HG02763 (cell line): ENCODE measurements at regions not wholly inside any gene's neighbourhood (a gene's known extent, or its start where the extent isn't known, plus 50 kb on each side); places are given as distances from the start of the nearest gene placed in this dataset.
"Not testable (repeated sequence)": the region's sequence is repeated elsewhere in the genome, so short reads cannot be mapped to it uniquely, and the experiment has no call there.

Experiments used
- ATAC-seq: cut with Tn5 transposase; IDR thresholded peaks from one replicate; pipeline ENCODE4 v1.9.1; 2021; ENCODE audit warnings: mild to moderate bottlenecking, moderate library complexity; ENCODE audit not compliant: unreplicated experiment

DNA sequence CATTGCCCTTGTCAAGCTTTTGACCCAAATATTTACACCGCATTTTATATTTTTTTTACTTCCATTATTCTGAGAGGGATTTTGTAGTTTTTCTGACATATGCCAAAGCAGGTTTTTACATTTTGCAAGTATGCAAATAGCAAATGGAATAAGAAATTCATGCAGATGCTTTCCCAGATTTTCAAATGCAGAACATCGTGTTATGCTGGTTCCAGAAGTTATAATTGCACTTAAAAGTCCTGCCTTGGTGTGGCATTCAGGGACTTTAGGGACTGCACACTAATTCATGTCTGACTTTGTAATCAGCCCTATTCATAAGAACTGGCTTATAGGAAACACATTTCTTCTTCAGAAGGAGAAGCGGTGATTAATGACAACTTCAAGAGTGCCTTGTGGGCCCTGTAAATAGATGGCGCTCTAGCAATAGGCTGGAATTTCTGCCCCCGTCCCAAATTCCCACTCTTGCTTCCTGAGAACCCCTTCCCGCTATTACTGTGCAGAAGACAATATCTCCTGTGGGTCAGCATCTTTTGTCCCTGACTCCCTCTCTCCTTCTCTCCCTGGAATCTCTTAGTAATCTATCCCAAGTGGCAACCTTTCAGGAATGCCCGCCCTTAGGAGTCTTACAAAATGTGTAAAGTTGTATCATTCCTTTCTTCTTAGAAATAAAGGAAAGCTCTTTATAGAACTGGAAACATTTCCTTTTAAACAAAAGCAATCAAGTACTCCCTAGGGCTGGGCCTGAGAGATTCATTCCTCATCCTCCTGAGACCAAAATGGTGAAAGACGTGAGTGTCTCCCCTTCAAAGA lies 264.0 kb downstream of the INHBA start:
- no peak for ATAC-seq

DNA sequence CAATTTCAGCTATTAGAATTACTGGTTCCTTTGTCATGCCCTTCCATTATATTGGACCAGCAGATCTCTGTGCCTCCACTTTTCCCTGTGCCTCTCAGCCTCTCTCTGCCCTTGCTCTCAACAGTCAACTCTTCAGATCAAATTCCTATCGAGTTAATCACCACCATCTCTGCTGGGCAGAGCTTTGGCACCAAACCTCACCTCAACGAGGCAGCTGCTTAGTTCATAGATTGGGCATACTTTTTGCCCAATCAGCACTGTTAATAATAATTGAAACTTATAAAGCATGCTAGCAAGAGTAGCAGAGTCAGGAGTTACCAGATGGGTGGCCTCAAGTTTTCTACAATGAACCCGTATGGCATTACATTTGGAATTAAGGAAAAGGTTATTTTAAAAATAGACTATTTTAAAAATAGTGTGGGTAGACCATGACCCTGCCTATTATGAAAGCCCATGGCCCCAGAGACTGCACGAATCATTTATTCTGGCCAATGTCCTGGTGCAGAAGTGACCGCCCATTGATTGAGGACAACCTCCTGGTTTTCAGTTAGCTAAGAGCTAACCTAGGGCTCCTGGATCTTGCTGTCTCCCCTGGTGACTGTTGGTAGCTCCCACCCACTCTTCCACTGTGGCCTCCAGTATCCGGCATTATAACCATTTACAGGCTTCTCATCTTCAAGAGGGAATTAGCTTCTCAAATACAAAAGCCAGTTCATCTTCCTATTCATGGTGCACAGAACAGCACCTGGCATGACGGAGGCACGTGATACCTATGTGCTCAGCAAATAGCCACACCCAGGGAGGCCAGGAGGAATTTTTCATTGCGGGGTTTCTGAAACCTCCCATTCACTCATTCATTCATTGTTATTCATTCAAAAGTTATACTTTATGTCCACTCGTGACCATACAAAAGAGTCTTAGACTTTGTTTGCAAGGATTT lies 265.4 kb downstream of the INHBA start:
- no peak for ATAC-seq

DNA sequence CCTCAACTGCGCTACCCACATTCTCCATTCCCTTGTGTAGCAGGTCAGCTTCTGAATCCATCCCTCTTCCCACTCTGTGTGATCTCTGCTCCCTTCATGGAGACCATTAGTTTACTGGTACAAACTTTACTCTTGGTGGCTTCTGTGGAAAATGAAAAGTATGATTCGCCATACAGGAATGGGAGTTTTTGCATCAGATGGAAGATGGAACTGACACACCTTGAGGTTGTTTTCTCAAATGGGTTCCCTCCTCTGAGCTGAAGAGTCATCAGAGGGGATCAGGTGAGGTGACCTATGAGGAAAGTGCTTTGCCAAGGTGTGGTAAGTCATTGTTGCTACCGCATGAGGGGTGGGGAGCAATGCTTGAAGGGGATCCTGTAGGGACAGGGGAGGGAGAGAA lies 266.8 kb downstream of the INHBA start:
- ATAC-seq = no peak

DNA sequence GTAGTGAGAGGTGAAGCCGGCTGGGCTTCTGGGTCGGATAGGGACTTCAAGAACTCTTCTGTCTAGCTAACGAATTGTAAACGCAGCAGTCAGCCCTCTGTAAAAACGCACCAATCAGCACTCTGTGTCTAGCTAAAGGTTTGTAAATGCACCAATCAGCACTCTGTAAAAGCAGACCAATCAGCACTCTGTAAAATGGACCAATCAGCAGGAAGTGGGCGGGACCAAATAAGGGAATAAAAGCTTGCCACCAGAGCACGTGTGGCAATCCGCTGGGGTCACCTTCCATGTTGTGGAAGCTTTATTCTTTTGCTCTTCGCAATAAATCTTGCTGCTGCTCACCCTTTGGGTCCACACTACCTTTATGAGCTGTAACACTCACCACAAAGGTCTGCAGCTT lies 267.9 kb downstream of the INHBA start:
- not testable (repeated sequence) for ATAC-seq

DNA sequence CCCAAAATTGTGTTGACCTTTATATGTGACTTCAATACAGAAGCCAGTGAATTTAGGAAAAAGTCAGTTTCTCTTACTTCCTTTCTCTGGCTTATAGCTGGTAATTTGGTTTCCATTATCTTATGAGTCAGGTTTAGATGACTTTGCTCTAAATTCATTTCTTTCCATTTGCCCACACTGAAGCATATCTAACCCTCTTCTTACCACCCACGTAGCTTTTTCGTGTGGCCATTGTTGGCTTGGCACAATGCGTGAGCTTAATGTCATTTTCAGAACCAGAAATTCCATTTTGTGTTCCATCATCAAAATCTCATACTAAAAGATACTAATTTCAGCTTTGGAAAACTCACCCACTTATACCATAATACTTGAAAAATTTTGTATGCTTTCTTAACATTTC lies 271.2 kb downstream of the INHBA start:
- ATAC-seq = no peak

DNA sequence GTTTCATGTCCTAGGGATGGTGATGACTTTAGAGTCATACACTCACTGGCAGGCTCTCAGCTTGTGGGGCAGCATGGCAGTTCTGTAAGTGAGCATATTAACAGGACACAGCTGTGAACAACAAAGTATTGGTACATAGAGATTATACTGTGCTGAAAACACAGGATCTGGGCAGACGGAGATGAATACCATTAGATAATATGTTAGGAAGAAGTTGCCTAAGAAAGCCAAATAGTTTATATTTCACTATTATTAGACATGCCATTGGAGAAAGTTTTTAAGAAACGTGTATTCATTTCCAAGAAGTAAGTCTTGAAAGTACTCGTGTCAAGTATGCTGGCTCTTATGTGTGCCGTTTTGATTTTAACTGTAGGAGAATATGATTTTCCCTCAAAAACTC lies 274.5 kb downstream of the INHBA start:
- no peak for ATAC-seq

DNA sequence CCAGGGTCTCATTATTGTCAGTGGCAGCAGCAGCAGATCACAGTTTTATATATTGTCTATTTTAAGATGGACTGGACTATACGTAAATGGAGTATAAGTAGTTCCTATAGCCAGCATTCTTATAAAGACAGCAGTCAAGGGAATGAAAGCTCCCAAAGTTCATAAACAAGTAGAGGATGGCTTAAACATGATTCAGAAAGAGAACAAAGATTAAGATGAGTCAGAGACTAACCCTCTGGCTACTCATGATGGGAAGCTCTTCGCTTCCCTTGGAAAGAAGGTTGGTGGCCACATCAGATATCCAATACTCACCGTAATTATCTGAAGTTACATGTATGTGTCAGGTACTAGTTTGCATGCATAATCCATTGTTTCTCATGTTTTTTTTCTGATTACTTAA lies 277.0 kb downstream of the INHBA start:
- ATAC-seq = no peak

DNA sequence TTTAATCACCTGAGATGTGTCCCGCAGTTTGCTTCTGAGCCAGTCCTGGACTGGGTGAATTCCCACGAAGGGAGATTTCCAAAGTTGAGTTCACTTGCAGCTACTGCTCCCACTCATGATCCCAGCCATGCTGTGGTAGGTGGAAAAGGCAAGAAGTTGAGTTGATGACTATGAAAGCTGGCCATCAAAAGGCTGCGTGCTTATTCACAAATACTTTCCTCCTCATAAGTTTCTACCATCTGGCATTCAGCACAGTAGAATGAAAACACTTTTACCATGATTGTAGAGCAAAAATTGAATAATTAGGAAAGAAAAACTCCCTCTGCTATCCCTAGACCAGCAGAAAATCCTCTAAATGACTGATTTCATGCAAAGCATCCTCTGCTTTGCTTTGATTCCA lies 281.8 kb downstream of the INHBA start:
- ATAC-seq = no peak

DNA sequence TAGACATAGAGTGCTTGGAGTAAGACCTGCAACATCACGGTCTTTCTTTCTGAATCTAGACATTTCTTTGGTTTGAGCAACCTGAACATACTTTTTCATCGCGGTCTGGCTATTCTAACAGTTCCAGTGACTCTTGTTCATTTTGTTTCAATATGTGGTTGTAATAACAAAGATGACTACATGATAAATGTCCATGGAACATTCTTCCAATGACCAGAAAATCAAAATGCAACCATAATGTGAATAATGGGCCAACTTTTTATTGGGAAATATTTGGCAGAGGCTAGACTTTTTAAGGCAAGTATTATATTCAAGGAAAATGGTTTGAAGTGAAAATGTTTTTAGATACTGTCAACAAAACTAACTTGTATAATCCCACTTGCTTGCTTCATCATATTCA lies 282.5 kb downstream of the INHBA start:
- no peak for ATAC-seq

DNA sequence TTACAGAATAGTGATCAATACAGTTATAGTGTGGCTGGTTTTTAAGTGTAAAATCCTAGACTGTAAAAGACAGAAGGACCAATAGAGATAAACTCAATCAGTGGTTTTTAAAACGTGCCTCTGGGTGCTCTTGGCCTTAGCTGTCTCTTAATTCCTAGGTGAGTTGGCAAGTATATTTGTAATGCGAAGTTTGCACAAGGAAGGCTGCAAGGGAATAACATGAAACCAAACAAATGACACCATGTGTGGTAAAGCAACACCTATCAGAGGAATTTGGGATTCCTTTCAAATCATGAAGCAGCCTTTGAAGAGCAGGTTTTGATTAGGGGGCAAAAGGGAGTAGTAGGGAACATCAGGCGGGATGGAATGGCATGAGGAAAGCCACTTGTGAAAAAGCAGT lies 284.6 kb downstream of the INHBA start:
- no peak for ATAC-seq

DNA sequence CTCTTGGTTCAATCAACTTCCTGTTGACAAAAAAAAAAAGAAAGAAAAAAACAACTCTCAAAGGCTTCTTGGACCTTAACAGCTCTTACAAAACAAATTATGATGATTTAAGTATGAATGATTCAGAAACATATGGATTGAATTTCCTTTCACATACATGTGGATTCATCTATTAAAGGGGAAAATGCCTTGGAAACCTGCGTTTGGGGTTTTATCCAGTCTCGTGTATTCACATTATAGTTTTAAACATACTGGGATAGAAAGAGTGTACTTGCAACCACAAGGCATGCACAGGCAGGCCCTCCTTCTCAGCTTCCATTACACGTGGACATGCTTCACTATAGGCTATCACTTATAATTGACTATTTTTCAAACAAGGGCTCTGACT lies 286.7 kb downstream of the INHBA start:
- no peak for ATAC-seq

DNA sequence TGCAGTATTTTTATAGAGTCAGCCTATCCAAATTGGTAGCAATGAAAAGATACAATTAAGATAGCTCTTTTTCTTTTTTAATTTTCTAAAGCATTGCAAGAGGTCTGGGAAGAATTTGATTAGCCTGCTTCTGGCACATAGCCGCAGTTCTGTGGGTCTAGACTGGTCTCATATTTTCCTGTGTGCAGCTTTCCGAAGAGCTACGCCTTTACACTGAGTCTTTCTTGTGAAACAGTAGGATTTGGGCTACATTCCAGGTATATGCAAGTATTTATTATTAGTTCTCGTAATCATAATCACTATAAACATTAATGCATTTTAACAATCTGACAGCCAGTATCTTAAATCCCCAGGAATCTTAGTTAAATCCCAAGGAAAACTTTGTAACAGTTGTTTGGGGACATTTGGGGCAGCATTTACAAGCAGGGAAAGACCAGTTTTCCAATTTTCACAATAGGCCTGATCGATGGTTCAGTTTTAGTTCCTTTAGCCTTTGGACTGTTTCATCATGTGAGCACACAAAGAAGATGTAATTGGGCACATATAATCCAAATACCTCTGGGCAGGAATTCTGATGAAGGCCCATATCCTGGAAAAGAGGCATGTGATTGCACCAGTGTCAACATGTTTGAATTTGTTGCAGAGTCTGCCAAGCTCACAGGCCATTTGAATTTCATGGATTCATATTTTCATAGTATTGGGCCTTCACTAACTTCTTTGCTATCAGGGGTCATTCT lies 287.3 kb downstream of the INHBA start:
- no peak for ATAC-seq

DNA sequence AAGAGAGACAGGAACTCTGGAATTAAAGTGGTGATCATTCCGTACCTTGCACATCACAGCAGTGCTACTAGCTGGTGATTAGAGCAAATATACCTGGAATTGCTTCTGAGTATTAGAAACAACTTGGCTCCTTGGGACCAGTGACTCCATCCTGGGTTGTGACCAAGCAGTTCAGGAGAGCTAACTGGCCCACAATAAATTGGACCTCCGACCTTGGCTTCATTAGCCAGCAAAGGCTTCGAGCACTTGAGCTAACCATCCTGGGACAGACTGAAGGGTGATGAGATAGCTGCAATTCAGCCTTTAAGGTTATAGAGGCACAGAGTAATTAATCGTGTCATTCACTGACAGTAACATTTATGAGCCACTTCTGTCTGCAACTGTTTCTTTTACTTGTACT lies 287.8 kb downstream of the INHBA start:
- no peak for ATAC-seq

DNA sequence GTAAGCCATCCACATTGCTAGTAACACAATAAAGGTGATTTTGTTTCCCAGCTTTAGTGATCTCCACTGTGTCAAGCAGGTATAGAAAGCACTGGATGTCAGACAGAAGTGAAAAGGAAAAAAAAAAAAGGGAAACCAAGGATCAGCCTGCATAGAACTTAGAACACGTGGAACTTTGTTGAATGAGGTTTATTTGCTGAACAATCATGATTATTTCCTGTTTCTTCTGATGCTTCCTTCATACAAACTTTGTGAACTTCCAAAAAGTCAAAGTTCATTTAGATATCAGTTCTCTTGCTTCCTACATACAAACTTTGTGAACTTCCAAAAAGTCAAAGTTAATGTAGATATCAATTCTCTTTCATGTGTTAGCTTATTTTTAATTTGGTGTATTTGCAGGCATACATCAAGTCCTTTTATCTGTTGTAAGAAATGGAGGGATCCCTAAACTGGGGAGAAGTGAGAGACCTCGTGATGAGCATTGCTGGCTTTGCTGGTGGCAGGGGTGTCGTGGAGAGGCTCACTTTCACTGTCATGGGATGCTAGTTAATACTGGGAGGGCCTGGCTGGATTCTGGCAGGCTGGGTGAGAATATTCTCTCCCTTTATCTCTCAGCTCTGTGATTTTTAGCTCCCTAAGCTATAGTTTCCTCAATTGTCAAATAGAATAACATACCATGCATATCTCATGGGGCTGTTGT lies 298.4 kb downstream of the INHBA start:
- ATAC-seq = no peak

DNA sequence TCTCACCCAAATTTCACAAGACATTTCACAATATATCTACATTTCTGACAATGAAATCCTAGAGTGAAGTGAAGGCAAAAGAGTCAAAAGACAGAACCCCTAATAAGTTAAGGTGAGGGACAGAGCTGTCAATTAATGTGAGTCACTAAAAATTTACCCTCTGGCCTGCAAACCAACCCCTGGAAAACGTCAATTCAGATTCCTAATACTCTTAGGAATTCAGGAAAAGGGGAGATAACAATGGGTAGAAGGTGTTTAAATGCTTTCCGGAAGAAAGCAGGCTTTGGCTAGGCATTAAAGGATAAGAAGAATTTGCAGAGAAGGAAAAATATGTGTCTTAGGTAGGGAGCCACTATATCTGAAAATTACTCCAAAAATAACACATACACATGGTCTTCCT lies 299.6 kb downstream of the INHBA start:
- ATAC-seq = no peak

DNA sequence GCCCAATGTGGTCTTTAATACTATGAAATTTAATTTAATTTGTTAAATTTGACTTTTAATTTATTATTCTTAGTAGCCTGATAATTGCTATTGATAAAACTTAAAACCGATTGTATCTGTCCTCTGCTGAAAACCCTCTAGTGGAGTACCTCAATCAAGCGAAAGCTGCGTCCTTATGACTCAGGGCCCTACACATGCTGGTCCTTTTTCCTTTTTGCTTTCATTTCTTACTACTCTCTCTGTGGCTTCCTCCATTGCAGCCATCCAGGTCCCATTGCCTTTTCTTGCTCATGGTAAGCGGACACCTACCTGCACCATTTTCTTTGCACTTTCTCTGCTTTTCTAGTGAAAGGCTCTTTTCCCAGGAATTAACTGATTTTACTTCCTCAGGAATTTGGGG lies 301.1 kb downstream of the INHBA start:
- ATAC-seq = no peak

DNA sequence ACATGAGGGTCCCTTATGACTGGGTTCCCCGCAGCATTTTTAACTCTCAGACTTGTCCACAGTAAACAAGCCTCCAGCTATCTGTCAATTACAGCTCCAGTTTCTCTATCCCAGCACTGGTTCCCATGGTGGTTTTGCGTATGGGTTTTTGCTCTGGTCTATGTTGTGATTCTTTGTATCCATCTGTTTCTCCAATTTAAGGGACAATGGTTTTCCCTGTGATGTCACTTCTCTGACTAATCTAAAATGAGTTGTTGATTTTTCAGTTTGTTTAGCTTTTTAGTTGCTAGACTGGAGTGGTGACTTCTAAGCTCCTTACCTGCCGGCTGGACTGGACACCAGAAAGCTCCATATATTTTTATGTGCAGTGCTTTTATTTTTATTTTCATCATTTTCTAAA lies 303.7 kb downstream of the INHBA start:
- ATAC-seq = no peak

DNA sequence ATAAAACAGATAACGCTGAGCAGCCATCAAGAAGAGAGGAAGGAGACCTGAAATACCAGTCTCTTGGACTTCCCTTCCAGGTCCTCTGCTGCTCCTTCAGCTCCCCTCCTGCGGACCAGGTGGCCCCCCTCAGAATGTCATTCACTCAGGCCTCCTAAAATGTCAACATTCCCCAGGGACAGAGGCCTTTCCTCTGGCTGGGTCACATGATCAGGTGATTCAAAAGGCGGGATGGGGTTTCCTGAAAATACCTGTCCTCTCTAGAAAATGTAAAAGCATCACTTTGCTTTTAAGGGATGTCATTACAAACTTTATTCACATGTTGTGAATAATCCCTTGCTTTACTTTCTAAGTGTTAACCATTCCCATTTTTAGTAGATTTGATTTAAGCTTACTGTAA lies 311.1 kb downstream of the INHBA start:
- no peak for ATAC-seq

DNA sequence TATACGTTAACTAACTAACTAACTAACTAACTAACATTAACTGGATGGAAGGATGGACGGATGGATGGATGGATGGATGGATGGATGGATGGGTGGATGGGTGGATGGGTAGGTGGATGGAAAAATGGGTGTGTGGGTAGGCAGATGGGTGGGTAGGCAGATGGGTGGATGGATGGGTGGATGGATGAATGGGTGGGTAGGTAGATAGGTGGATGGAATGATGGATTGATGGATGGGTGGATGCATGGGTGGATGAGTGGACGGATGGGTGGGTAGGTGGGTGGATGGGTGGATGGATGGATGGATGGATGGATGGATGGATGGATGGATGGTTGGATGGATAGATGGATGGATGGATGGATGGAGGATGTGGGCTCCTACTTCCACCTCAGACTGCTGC lies 314.0 kb downstream of the INHBA start:
- not testable (repeated sequence) for ATAC-seq

DNA sequence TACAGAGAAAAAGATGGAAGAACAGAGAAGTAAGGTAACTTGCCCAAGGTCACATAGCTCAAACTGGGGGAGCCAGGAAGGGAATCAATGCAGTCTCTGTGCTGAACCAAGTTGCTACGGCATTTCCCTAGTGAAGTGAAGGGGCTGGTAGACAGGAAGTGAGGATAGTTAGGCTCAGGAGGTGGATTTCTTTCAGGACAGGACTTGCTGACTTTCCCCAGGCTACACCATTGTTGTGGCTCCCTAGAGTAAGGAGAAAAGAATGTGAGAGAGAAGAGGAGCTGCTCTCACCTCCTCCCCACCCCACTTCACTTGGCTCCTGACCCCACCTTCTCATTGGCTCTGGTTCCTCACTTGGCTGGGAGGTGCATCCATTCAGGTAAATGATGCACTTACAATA lies 316.9 kb downstream of the INHBA start:
- ATAC-seq = no peak

DNA sequence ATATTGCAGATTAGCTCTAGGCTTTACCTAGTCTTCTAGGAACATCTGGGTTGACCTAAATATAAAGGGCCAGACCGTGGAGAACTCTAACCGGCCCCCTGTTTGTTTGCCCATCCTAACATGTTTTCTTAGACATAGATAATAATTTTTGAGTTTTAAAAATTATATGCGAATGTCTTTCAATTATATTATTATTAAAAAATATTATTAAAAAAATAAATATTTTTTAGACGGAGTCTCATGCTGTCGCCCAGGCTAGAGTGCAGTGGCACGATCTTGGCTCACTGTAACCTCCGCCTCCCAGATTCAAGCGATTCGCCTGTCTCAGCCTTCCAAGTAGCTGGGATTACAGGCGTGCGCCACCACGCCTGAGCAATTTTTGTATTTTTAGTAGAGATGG lies 318.5 kb downstream of the INHBA start:
- no peak for ATAC-seq
